Right ventricle myocardium superior (tissue), 1 donor: ENCODE measurements at regions not wholly inside any gene's neighbourhood (a gene's known extent, or its start where the extent isn't known, plus 50 kb on each side); places are given as distances from the start of the nearest gene placed in this dataset.
"Not testable (repeated sequence)": the region's sequence is repeated elsewhere in the genome, so short reads cannot be mapped to it uniquely, and the experiment has no call there.

ENCODE experiments used
- ATAC-seq: fragments of 200-7000 bp; cut with Tn5 transposase; one replicate; pipeline ENCODE4 v1.9.1; 2020; ENCODE audit warnings: mild to moderate bottlenecking; ENCODE audit not compliant: poor library complexity
- DNase-seq: peaks from one replicate; pipeline ENCODE4 v3.0.0-alpha.2; 2020
- intact Hi-C: fragments of 100-400 bp; cut with DNase I; formaldehyde crosslinking; loops from one replicate; pipeline ENCODE4 v1.11.2; 2022
- donor health status: DM: no; HTN: yes; CAD: no; lungs with severe emphysema.

- no peak for DNase-seq
- no peak for ATAC-seq
- intact Hi-C loops, result no loop called here
Measured at GRCh38 chr3:118479376-118479775, 555.3 kb downstream of the IGSF11 start.

- DNase-seq (no peak), ATAC-seq (no peak)
- intact Hi-C loops, result no loop called here
Measured at GRCh38 chr3:118480101-118480860, 554.4 kb downstream of the IGSF11 start.

- ATAC-seq (no peak), DNase-seq (no peak)
- intact Hi-C loops, result no loop called here
Measured at GRCh38 chr3:118485693-118486092, 549.0 kb downstream of the IGSF11 start.

GRCh38 chr3:118487734-118488133 lies 546.9 kb downstream of the IGSF11 start:
- no peak for DNase-seq
- intact Hi-C loops, result no loop called here
- ATAC-seq, result no peak

GRCh38 chr3:118488732-118489131 lies 545.9 kb downstream of the IGSF11 start:
- intact Hi-C loops, result no loop called here
- DNase-seq (no peak), ATAC-seq (no peak)

- ATAC-seq, result no peak
- intact Hi-C loops, result no loop called here
- no peak for DNase-seq
Measured at GRCh38 chr3:118495206-118495605, 539.4 kb downstream of the IGSF11 start.

- intact Hi-C loops, result no loop called here
- ATAC-seq, result no peak
Measured at GRCh38 chr3:118497274-118497673, 537.4 kb downstream of the IGSF11 start.

GRCh38 chr3:118501152-118501551 lies 533.5 kb downstream of the IGSF11 start:
- peak; percentile 59 for ATAC-seq
- intact Hi-C loops, result no loop called here
- peak; percentile 57 for DNase-seq

More at GRCh38 chr3:118497274-118497673, 537.4 kb downstream of the IGSF11 start:
- DNase-seq, result no peak

- no peak for DNase-seq
- no peak for ATAC-seq
- intact Hi-C loops, result no loop called here
Measured at GRCh38 chr3:118504906-118505305, 529.7 kb downstream of the IGSF11 start.

- intact Hi-C loops, result no loop called here
- no peak for DNase-seq
- no peak for ATAC-seq
Measured at GRCh38 chr3:118505784-118506183, 528.9 kb downstream of the IGSF11 start.

GRCh38 chr3:118511402-118511801 lies 523.2 kb downstream of the IGSF11 start:
- intact Hi-C loops, result no loop called here
- no peak for DNase-seq

GRCh38 chr3:118512301-118512700 lies 522.3 kb downstream of the IGSF11 start:
- ATAC-seq (no peak), DNase-seq (no peak)
- intact Hi-C loops, result no loop called here

More at GRCh38 chr3:118511402-118511801, 523.2 kb downstream of the IGSF11 start:
- no peak for ATAC-seq

- ATAC-seq (no peak), DNase-seq (no peak)
- intact Hi-C loops, result no loop called here
Measured at GRCh38 chr3:118525077-118525476, 509.6 kb downstream of the IGSF11 start.

GRCh38 chr3:118526758-118527513 lies 507.7 kb downstream of the IGSF11 start:
- DNase-seq, result no peak
- intact Hi-C loops, result no loop called here
- ATAC-seq, result no peak

- ATAC-seq, result no peak
- intact Hi-C loops, result no loop called here
- no peak for DNase-seq
Measured at GRCh38 chr3:118527514-118528044, 507.1 kb downstream of the IGSF11 start.

- intact Hi-C loops, result no loop called here
- DNase-seq (no peak), ATAC-seq (no peak)
Measured at GRCh38 chr3:118529554-118529953, 505.1 kb downstream of the IGSF11 start.

GRCh38 chr3:118530350-118530922 lies 504.2 kb downstream of the IGSF11 start:
- intact Hi-C loops, result no loop called here
- no peak for DNase-seq
- ATAC-seq, result no peak

GRCh38 chr3:118530927-118531356 lies 503.7 kb downstream of the IGSF11 start:
- ATAC-seq, intact Hi-C loops, DNase-seq: not testable (repeated sequence)

GRCh38 chr3:118531816-118532215 lies 502.8 kb downstream of the IGSF11 start:
- DNase-seq (no peak), ATAC-seq (no peak)
- intact Hi-C loops, result no loop called here
